H1 (cell line): ENCODE measurements at regions not wholly inside any gene's neighbourhood (a gene's known extent, or its start where the extent isn't known, plus 50 kb on each side); places are given as distances from the start of the nearest gene placed in this dataset.

ENCODE experiments used
- CTCF ChIA-PET: fragments of 300-600 bp; sonication (Branson Sonifier 250); formaldehyde crosslinking; loops from one replicate; lab custom pipeline; 2021; ENCODE audit not compliant: partially characterized antibody; lab: Charles Lee
- POLR2A ChIA-PET: fragments of 300-600 bp; sonication (Branson Sonifier 250); formaldehyde crosslinking; loops from one replicate; lab custom pipeline; 2021; ENCODE audit warnings: inconsistent platforms; ENCODE audit not compliant: partially characterized antibody; lab: Charles Lee
- DNase-seq, 2 experiments: peaks; one replicate each; pipeline versions ENCODE4 v3.0.0 to v3.0.0-alpha.2; 2010 to 2022; ENCODE audit warnings: low spot score in 2 of 2, low read depth in 1 of 2, mixed read lengths in 1 of 2
- FAIRE-seq: peaks from 2 replicates; lab custom pipeline; 2011; peaks lifted over from hg19 to GRCh38; lab: Jason Lieb, UNC
- H2AFZ ChIP-seq: 2 replicates; pipeline ENCODE4 v1.8.1; 2012; ENCODE audit warnings: low read length, inconsistent platforms
- H2AK5ac ChIP-seq: 2 replicates; pipeline ENCODE4 v1.6.1; 2013; ENCODE audit warnings: low read depth, low read length
- H2BK120ac ChIP-seq: replicated peaks from 2 replicates; pipeline ENCODE3; 2013; ENCODE audit warnings: low read depth, low read length, inconsistent platforms
- H2BK12ac ChIP-seq: 2 replicates; pipeline ENCODE4 v1.6.1; 2013; ENCODE audit warnings: low read depth, low read length
- H2BK15ac ChIP-seq: 2 replicates; pipeline ENCODE4 v1.6.1; 2013; ENCODE audit warnings: low read length
- H2BK20ac ChIP-seq: 2 replicates; pipeline ENCODE4 v1.6.1; 2013; ENCODE audit warnings: low read length
- H2BK5ac ChIP-seq: 2 replicates; pipeline ENCODE4 v1.6.1; 2013; ENCODE audit warnings: low read depth, low read length
- H3K14ac ChIP-seq: 2 replicates; pipeline ENCODE4 v1.6.1; 2013; ENCODE audit warnings: inconsistent platforms; ENCODE audit not compliant: insufficient read length
- H3K18ac ChIP-seq: 2 replicates; pipeline ENCODE4 v1.6.1; 2013; ENCODE audit warnings: low read length; ENCODE audit errors: extremely low read depth
- H3K23ac ChIP-seq: 2 replicates; pipeline ENCODE4 v1.6.1; 2013; ENCODE audit warnings: inconsistent platforms; ENCODE audit not compliant: insufficient read length
- H3K23me2 ChIP-seq: 2 replicates; pipeline ENCODE4 v1.6.1; 2013; ENCODE audit warnings: low read depth, low read length
- H3K27ac ChIP-seq: 2 replicates; pipeline ENCODE4 v1.6.1; 2011; ENCODE audit warnings: low read depth, low read length, inconsistent platforms
- H3K27me3 ChIP-seq, 4 experiments: replicated peaks in 1 of 4; 1 replicate in 1 of 4; 2 replicates in 3 of 4; pipeline versions ENCODE4 v1.6.1 to v1.8.1; 2011 to 2013; ENCODE audit warnings: low read length in 3 of 4, mild to moderate bottlenecking in 3 of 4, inconsistent platforms in 2 of 4, mixed read lengths in 2 of 4, moderate library complexity in 1 of 4; ENCODE audit not compliant: control insufficient read depth in 3 of 4, insufficient read depth in 3 of 4; ENCODE audit errors: extremely low read depth in 1 of 4
- H3K36me3 ChIP-seq, 4 experiments: 2 replicates each; pipeline versions ENCODE4 v1.6.1 to v1.8.1; 2011 to 2013; ENCODE audit warnings: mild to moderate bottlenecking in 4 of 4, low read length in 3 of 4, moderate library complexity in 2 of 4, control low read depth in 1 of 4, inconsistent platforms in 1 of 4; ENCODE audit not compliant: insufficient read depth in 4 of 4, control insufficient read depth in 2 of 4
- H3K4ac ChIP-seq: replicated peaks from 2 replicates; pipeline ENCODE3; 2013; ENCODE audit warnings: low read length, low read depth, mixed read lengths, inconsistent platforms; ENCODE audit not compliant: insufficient read length
- H3K4me1 ChIP-seq, 4 experiments: replicated peaks in 1 of 4; 1 replicate in 1 of 4; 2 replicates in 3 of 4; pipeline versions ENCODE4 v1.6.1 to v1.8.1; 2011 to 2013; ENCODE audit warnings: low read length in 3 of 4, inconsistent platforms in 2 of 4, mixed read lengths in 1 of 4; ENCODE audit not compliant: insufficient read depth in 4 of 4, control insufficient read depth in 3 of 4
- H3K4me2 ChIP-seq, 2 experiments: 2 replicates each; pipeline versions ENCODE4 v1.6.1 to v1.8.1; 2011 to 2013; ENCODE audit warnings: low read depth in 2 of 2, low read length in 2 of 2, control low read depth in 1 of 2, inconsistent platforms in 1 of 2, mild to moderate bottlenecking in 1 of 2; ENCODE audit not compliant: insufficient read depth in 1 of 2
- H3K4me3 ChIP-seq, 4 experiments: fragments of 200-600, 300-600 bp in 1 of 4; sonication (generic), shearing (Covaris generic), sonication (Bioruptor Twin) in 1 of 4; 2 replicates each; pipeline versions ENCODE4 v1.5.1 to v1.8.1; 2011 to 2016; ENCODE audit warnings: low read length in 4 of 4, low read depth in 3 of 4, control low read depth in 2 of 4, inconsistent platforms in 2 of 4, mild to moderate bottlenecking in 2 of 4, mixed read lengths in 1 of 4, moderate library complexity in 1 of 4; ENCODE audit not compliant: insufficient read depth in 2 of 4; ENCODE audit errors: extremely low read depth in 1 of 4
- H3K56ac ChIP-seq: replicated peaks from 2 replicates; pipeline ENCODE3; 2013; ENCODE audit warnings: low read depth, mild to moderate bottlenecking, mixed read lengths, low read length, inconsistent platforms; ENCODE audit not compliant: insufficient read length
- H3K79me1 ChIP-seq: 2 replicates; pipeline ENCODE4 v1.6.1; 2013; ENCODE audit warnings: low read depth, low read length, control low read depth
- H3K79me2 ChIP-seq, 2 experiments: 2 replicates each; pipeline versions ENCODE4 v1.6.1 to v1.8.1; 2012 to 2013; ENCODE audit warnings: low read length in 2 of 2, mild to moderate bottlenecking in 2 of 2, inconsistent platforms in 1 of 2; ENCODE audit not compliant: insufficient read depth in 2 of 2, control insufficient read depth in 1 of 2
- H3K9ac ChIP-seq, 4 experiments: replicated peaks in 1 of 4; 1 replicate in 1 of 4; 2 replicates in 3 of 4; pipeline versions ENCODE4 v1.6.1 to v1.8.1; 2011 to 2013; ENCODE audit warnings: low read depth in 3 of 4, low read length in 3 of 4, control low read depth in 2 of 4, mild to moderate bottlenecking in 2 of 4, moderate library complexity in 2 of 4, inconsistent platforms in 1 of 4; ENCODE audit errors: extremely low read depth in 1 of 4
- H3K9me3 ChIP-seq, 2 experiments: 2 replicates each; pipeline versions ENCODE4 v1.6.1 to v1.8.1; 2012 to 2013; ENCODE audit warnings: mild to moderate bottlenecking in 2 of 2, moderate library complexity in 2 of 2, control low read depth in 1 of 2, inconsistent platforms in 1 of 2, low read depth in 1 of 2, low read length in 1 of 2, mixed read lengths in 1 of 2; ENCODE audit not compliant: insufficient read depth in 2 of 2
- H4K20me1 ChIP-seq, 2 experiments: replicated peaks in 1 of 2; 2 replicates each; pipeline versions ENCODE3 to v1.8.1; 2011 to 2013; ENCODE audit warnings: inconsistent platforms in 2 of 2, low read length in 2 of 2, mild to moderate bottlenecking in 1 of 2; ENCODE audit not compliant: insufficient read depth in 2 of 2, control insufficient read depth in 1 of 2
- H4K5ac ChIP-seq: 2 replicates; pipeline ENCODE4 v1.6.1; 2013; ENCODE audit warnings: low read length, low read depth, mixed read lengths, inconsistent platforms; ENCODE audit not compliant: insufficient read length
- H4K8ac ChIP-seq: 2 replicates; pipeline ENCODE4 v1.8.0; 2013; ENCODE audit warnings: mild to moderate bottlenecking, moderate library complexity, low read length, inconsistent platforms; ENCODE audit not compliant: insufficient read depth; ENCODE audit errors: extremely low read depth
- H4K91ac ChIP-seq: replicated peaks from 2 replicates; pipeline ENCODE3; 2013; ENCODE audit warnings: low read length, mixed read lengths, inconsistent platforms; ENCODE audit not compliant: insufficient read length
- CHD2 ChIP-seq: IDR thresholded peaks from 2 replicates; pipeline ENCODE4 v1.6.1; 2012; ENCODE audit warnings: low read length, improper control_type of control experiment
- HDAC2 ChIP-seq, 2 experiments: fragments of 300-600 bp in 1 of 2; sonication (generic) in 1 of 2; IDR thresholded peaks; 2 replicates each; pipeline ENCODE4 v1.6.1; 2011 to 2012; ENCODE audit warnings: low read depth in 2 of 2, low read length in 2 of 2, mild to moderate bottlenecking in 2 of 2, moderate library complexity in 2 of 2, borderline replicate concordance in 1 of 2, inconsistent platforms in 1 of 2
- TEAD4 ChIP-seq: IDR thresholded peaks from 2 replicates; pipeline ENCODE4 v1.6.1; 2012; ENCODE audit warnings: low read depth, low read length, inconsistent platforms, mixed read lengths
- WGBS, 2 experiments: shearing (Covaris generic) in 1 of 2; methylation state at CpG; one replicate each; pipeline versions ENCODE4 v1.1.6 to v1.1.7; 2013 to 2015; ENCODE audit warnings: low lambda C conversion rate in 2 of 2, mixed read lengths in 2 of 2, inconsistent platforms in 1 of 2, low coverage in 1 of 2, missing lambda C conversion rate in 1 of 2; ENCODE audit not compliant: insufficient replicate concordance in 2 of 2, insufficient coverage in 1 of 2, insufficient read length in 1 of 2; ENCODE audit errors: extremely low coverage in 1 of 2, missing lambda C conversion rate in 1 of 2; 5-methylcytosine and 5-hydroxymethylcytosine counted together

GRCh38 chr12:105445649-105446048 lies 115.2 kb downstream of the C12orf75 start:
- Histone ChIP-seq H2AFZ (no peak overlapping the region), H2BK5ac (no peak overlapping the region), H2BK15ac (no peak overlapping the region), H3K4ac (no peak overlapping the region), H3K79me2 (no peaks in the 10 kb centered on the region), H3K18ac (no peak overlapping the region), H4K91ac (no peak overlapping the region), H3K23me2 (0 out of 2 replicates have a peak, but pooled peaks cover 2% of the 10 kb centered on the region), H3K9ac (no peak overlapping the region), H3K79me1 (no peaks in the 10 kb centered on the region), H2BK120ac (peak overlapping the region; percentile 21), H3K9me3 (no peaks in the 10 kb centered on the region; a peak in 1 of 4 replicates), H4K5ac (no peak overlapping the region), H4K20me1 (no peaks in the 10 kb centered on the region), H2AK5ac (no peak overlapping the region), H2BK20ac (no peak overlapping the region), H3K4me1 (peaks cover 0 to 8% (median under 1%) of the 10 kb centered on the region in 4 experiments; a peak in 4 of 7 replicates), H3K23ac (no peak overlapping the region), H3K36me3 (no peaks in the 10 kb centered on the region), H4K8ac (no peak overlapping the region), H3K14ac (no peak overlapping the region), H3K4me3 (no peak overlapping the region), H3K4me2 (peak overlapping the region in 1 of 2 experiments; percentile 11; a peak in 1 of 4 replicates), H3K27ac (no peak overlapping the region), H3K56ac (no peak overlapping the region), H3K27me3 (no peaks in the 10 kb centered on the region), H2BK12ac (no peak overlapping the region)
- WGBS, 2 experiments: 69% methylated on average over 1 of the region's 1 CpG; no CpG with 5 or more reads in 1 of the 2 experiments
- DNase-seq (no peak), FAIRE-seq (no peak)
- TF ChIP-seq CHD2 (no peak), HDAC2 (IDR thresholded peaks at IDR 0.05; ENCODE audit: borderline replicate concordance in 1 of 2, low read depth in 2 of 2, low read length in 2 of 2) (no peak), TEAD4 (peak; percentile 60; the same call in 1 of the 2 replicates)
- ChIA-PET POLR2A (no interaction called here), CTCF (interaction anchor here (0.9 to 1.5 kb wide), 3 partner anchors 24 to 59 kb away, joined by 3 to 4 read pairs (median 3); no protein-coding TSS in a partner anchor)
